Prostate gland (tissue), 2 donors: ENCODE measurements at regions not wholly inside any gene's neighbourhood (a gene's known extent, or its start where the extent isn't known, plus 50 kb on each side); places are given as distances from the start of the nearest gene placed in this dataset.

Experiments
- DNase-seq: peaks from one replicate; pipeline ENCODE4 v3.0.0-alpha.2; 2019; ENCODE audit warnings: low spot score
- H3K27ac ChIP-seq, 2 donors: fragments of 200-600 bp; sonication (generic); 2 replicates each; pipeline ENCODE4 v1.5.1; 2017 to 2019
- H3K27me3 ChIP-seq: fragments of 200-600 bp; sonication (generic); replicated peaks from 2 replicates; pipeline ENCODE4 v1.5.1; 2019; ENCODE audit not compliant: insufficient read depth
- H3K36me3 ChIP-seq, 2 donors: fragments of 200-600 bp; sonication (generic); 1 replicate in 1 of 2; 2 replicates in 1 of 2; pipeline versions ENCODE4 v1.5.1 to v1.8.1; 2017 to 2019
- H3K4me1 ChIP-seq: fragments of 200-600 bp; sonication (generic); replicated peaks from 2 replicates; pipeline ENCODE4 v1.5.1; 2019
- H3K4me3 ChIP-seq, 2 donors: fragments of 200-600 bp; sonication (generic); 2 replicates each; pipeline ENCODE4 v1.5.1; 2017 to 2019
- H3K9me3 ChIP-seq: fragments of 200-600 bp; sonication (generic); 2 replicates; pipeline ENCODE4 v1.5.1; 2017
- POLR2A ChIP-seq: fragments of 450-650 bp; IDR thresholded peaks from one replicate; pipeline ENCODE4 v1.6.1; 2016; ENCODE audit warnings: antibody characterized with exemption, mild to moderate bottlenecking
- POLR2AphosphoS5 ChIP-seq: sonication (generic); formaldehyde crosslinking; IDR thresholded peaks from one replicate; pipeline ENCODE4 v1.6.1; 2017; ENCODE audit warnings: antibody characterized with exemption
- WGBS: methylation state at CpG from one replicate; pipeline ENCODE4 v1.1.5; 2018; 5-methylcytosine and 5-hydroxymethylcytosine counted together
- intact Hi-C: fragments of 100-400 bp; cut with DNase I; formaldehyde crosslinking; loops from one replicate; pipeline ENCODE4 v1.14.2; 2022
- TF ChIP-seq, protein P1 (sequence below), 4 experiments: fragments of 200-600 bp in 2 of 4; fragments of 450-650 bp in 2 of 4; sonication (generic) in 2 of 4; IDR thresholded peaks; 1 replicate in 3 of 4; 2 replicates in 1 of 4; pipeline ENCODE4 v1.5.1; 2016 to 2019; ENCODE audit warnings: antibody characterized with exemption in 4 of 4, mild to moderate bottlenecking in 2 of 4, moderate library complexity in 2 of 4

- Histone ChIP-seq H3K36me3 (no peaks in the 10 kb centered on the region), H3K4me1 (no peaks in the 10 kb centered on the region), H3K27ac (no peak overlapping the region), H3K9me3 (no peaks in the 10 kb centered on the region), H3K4me3 (no peak overlapping the region), H3K27me3 (no peaks in the 10 kb centered on the region)
- intact Hi-C loops = no loop called here
- no peak for DNase-seq
- TF ChIP-seq, protein P1, sequence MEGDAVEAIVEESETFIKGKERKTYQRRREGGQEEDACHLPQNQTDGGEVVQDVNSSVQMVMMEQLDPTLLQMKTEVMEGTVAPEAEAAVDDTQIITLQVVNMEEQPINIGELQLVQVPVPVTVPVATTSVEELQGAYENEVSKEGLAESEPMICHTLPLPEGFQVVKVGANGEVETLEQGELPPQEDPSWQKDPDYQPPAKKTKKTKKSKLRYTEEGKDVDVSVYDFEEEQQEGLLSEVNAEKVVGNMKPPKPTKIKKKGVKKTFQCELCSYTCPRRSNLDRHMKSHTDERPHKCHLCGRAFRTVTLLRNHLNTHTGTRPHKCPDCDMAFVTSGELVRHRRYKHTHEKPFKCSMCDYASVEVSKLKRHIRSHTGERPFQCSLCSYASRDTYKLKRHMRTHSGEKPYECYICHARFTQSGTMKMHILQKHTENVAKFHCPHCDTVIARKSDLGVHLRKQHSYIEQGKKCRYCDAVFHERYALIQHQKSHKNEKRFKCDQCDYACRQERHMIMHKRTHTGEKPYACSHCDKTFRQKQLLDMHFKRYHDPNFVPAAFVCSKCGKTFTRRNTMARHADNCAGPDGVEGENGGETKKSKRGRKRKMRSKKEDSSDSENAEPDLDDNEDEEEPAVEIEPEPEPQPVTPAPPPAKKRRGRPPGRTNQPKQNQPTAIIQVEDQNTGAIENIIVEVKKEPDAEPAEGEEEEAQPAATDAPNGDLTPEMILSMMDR (IDR thresholded peaks at IDR 0.05) = no peak
- TF ChIP-seq POLR2A = no peak
- no peak for TF ChIP-seq POLR2AphosphoS5
- WGBS = 79% methylated on average over 7 of the region's 7 CpGs
Measured at GRCh38 chr7:56256108-56256507, 139.9 kb upstream of the NUPR2 start.

GRCh38 chr7:56250135-56250534 is 133.9 kb upstream of the NUPR2 start:
- Histone ChIP-seq H3K36me3 (no peaks in the 10 kb centered on the region), H3K4me1 (no peaks in the 10 kb centered on the region), H3K27ac (no peak overlapping the region), H3K4me3 (no peak overlapping the region), H3K27me3 (no peaks in the 10 kb centered on the region), H3K9me3 (no peaks in the 10 kb centered on the region)
- intact Hi-C loops = no loop called here
- 67% methylated on average over 3 of the region's 3 CpGs for WGBS
- TF ChIP-seq, protein P1 (IDR thresholded peaks at IDR 0.05) = no peak
- no peak for TF ChIP-seq POLR2A
- TF ChIP-seq POLR2AphosphoS5 = no peak
- no peak for DNase-seq

GRCh38 chr7:56229631-56230030 is 113.4 kb upstream of the NUPR2 start:
- WGBS = 14% methylated on average over 25 of the region's 28 CpGs
- H3K27me3 ChIP-seq = no peaks in the 10 kb centered on the region

DNA sequence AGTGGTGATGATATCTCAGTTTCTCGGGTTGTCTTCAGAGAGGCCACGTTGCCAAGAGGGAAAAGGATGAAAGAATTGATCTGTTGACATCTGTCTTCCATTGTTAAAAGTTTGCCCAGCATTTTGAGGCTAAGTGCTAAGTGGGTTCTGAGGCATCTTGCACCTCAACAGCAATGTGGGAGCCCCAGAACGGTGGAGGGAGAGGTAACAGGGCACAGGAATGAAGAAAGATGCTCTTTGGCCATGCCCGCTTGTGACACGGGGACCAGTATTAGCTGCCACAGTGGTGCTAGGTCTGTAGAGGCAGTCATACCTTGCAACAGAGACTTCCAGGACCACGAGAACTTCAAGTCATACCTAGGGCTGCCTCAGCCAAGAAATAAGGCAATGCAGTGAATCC is 106.6 kb upstream of the NUPR2 start:
- H3K27ac ChIP-seq = no peak overlapping the region
- no peaks in the 10 kb centered on the region for H3K36me3 ChIP-seq
- TF ChIP-seq POLR2A (no peak), POLR2AphosphoS5 (no peak)
- TF ChIP-seq, protein P1 (IDR thresholded peaks at IDR 0.05) = no peak
- H3K4me1 ChIP-seq = no peaks in the 10 kb centered on the region
- intact Hi-C loops = no loop called here
- WGBS = 75% methylated on average over 6 of the region's 6 CpGs
- no peaks in the 10 kb centered on the region for H3K27me3 ChIP-seq
- no peak overlapping the region for H3K4me3 ChIP-seq
- no peaks in the 10 kb centered on the region for H3K9me3 ChIP-seq
- no peak for DNase-seq

More at GRCh38 chr7:56229631-56230030, 113.4 kb upstream of the NUPR2 start:
- Histone ChIP-seq H3K36me3 (no peaks in the 10 kb centered on the region), H3K27ac (no peak overlapping the region), H3K4me1 (no peaks in the 10 kb centered on the region), H3K9me3 (no peaks in the 10 kb centered on the region), H3K4me3 (no peak overlapping the region)
- no peak for DNase-seq
- TF ChIP-seq POLR2A (no peak), POLR2AphosphoS5 (no peak)
- TF ChIP-seq, protein P1 (IDR thresholded peaks at IDR 0.05) = no peak
- intact Hi-C loops = no loop called here

DNA sequence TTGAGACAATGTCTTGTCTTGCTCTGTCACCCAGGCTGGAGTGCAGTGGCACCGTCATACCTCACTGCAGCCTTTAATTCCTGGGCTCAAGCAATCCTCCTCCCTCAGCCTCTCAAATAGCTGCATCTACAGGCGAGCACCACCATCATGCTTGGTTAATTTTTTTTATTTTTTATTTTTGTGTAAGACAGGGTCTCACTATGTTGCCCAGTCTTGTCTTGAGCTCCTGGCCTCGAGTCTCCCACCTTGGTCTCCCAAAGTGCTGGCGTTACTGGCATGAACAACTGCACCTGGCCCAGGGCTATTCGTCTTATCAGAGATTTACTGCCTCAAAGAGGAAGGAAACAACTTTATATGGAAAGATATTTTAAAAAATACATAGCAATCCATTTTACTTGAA is 102.8 kb upstream of the NUPR2 start:
- H3K27ac ChIP-seq = no peak overlapping the region
- intact Hi-C loops = no loop called here
- TF ChIP-seq POLR2A = no peak
- TF ChIP-seq, protein P1 (IDR thresholded peaks at IDR 0.05) = no peak
- TF ChIP-seq POLR2AphosphoS5 = no peak
- DNase-seq = no peak
- H3K36me3 ChIP-seq = no peaks in the 10 kb centered on the region
- WGBS = 44% methylated on average over 5 of the region's 5 CpGs
- no peak overlapping the region for H3K4me3 ChIP-seq
- no peaks in the 10 kb centered on the region for H3K9me3 ChIP-seq
- no peaks in the 10 kb centered on the region for H3K27me3 ChIP-seq
- H3K4me1 ChIP-seq = no peaks in the 10 kb centered on the region
